ENCODE measurements at regions not wholly inside any gene's neighbourhood (a gene's known extent, or its start where the extent isn't known, plus 50 kb on each side); places are given as distances from the start of the nearest gene placed in this dataset.

GRCh38 chr18:28652654-28653053 lies 475.7 kb upstream of the CDH2 start:
- Histone ChIP-seq H3K27me3 (ENCODE audit: control insufficient read depth, insufficient read depth, low read length) (no peaks in the 10 kb centered on the region), H3K36me3 (ENCODE audit: control insufficient read depth, insufficient read depth, low read length) (no peaks in the 10 kb centered on the region), H3K4me3 (ENCODE audit: low read depth, low read length) (no peak overlapping the region)
- TF ChIP-seq, protein P1, sequence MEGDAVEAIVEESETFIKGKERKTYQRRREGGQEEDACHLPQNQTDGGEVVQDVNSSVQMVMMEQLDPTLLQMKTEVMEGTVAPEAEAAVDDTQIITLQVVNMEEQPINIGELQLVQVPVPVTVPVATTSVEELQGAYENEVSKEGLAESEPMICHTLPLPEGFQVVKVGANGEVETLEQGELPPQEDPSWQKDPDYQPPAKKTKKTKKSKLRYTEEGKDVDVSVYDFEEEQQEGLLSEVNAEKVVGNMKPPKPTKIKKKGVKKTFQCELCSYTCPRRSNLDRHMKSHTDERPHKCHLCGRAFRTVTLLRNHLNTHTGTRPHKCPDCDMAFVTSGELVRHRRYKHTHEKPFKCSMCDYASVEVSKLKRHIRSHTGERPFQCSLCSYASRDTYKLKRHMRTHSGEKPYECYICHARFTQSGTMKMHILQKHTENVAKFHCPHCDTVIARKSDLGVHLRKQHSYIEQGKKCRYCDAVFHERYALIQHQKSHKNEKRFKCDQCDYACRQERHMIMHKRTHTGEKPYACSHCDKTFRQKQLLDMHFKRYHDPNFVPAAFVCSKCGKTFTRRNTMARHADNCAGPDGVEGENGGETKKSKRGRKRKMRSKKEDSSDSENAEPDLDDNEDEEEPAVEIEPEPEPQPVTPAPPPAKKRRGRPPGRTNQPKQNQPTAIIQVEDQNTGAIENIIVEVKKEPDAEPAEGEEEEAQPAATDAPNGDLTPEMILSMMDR (IDR thresholded peaks at IDR 0.05; ENCODE audit: insufficient read depth, low read length, poor library complexity, severe bottlenecking), result no peak
- DNase-seq (ENCODE audit: low read depth), result no peak

DNA sequence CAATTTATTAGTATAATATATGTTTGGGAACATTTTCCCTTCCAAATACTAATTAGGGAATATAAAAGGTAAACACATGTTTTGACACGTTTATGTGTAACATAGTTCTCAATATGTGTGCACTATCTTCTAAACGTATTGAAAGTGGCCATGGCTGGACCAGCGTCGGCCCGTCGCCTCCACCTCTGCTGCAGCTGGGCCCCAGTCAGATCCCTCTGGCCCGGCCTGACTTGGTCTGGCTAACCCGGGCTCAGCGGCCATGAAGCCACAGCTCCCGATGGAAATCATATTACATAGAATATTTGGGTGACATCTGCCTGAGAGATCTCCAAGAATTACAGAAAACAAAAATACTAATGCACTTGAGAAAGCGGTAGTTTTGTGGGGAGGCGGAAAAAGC lies 474.4 kb upstream of the CDH2 start:
- TF ChIP-seq, protein P1 (IDR thresholded peaks at IDR 0.05; ENCODE audit: insufficient read depth, low read length, poor library complexity, severe bottlenecking), result no peak
- H3K27me3 ChIP-seq (ENCODE audit: control insufficient read depth, insufficient read depth, low read length), result no peaks in the 10 kb centered on the region
- no peak for DNase-seq (ENCODE audit: low read depth)
- no peak overlapping the region for H3K4me3 ChIP-seq (ENCODE audit: low read depth, low read length)
- no peaks in the 10 kb centered on the region for H3K36me3 ChIP-seq (ENCODE audit: control insufficient read depth, insufficient read depth, low read length)

- Histone ChIP-seq H3K4me3 (ENCODE audit: low read depth, low read length) (no peak overlapping the region), H3K36me3 (ENCODE audit: control insufficient read depth, insufficient read depth, low read length) (no peaks in the 10 kb centered on the region), H3K27me3 (ENCODE audit: control insufficient read depth, insufficient read depth, low read length) (no peaks in the 10 kb centered on the region)
- DNase-seq (ENCODE audit: low read depth), result no peak
- TF ChIP-seq, protein P1 (IDR thresholded peaks at IDR 0.05; ENCODE audit: insufficient read depth, low read length, poor library complexity, severe bottlenecking), result no peak
These were observed 473.9 kb upstream of the CDH2 start for GRCh38 chr18:28650860-28651259.

GRCh38 chr18:28647961-28648360 lies 471.0 kb upstream of the CDH2 start:
- H3K36me3 ChIP-seq (ENCODE audit: control insufficient read depth, insufficient read depth, low read length), result no peaks in the 10 kb centered on the region
- H3K27me3 ChIP-seq (ENCODE audit: control insufficient read depth, insufficient read depth, low read length), result no peaks in the 10 kb centered on the region
- H3K4me3 ChIP-seq (ENCODE audit: low read depth, low read length), result no peak overlapping the region
- DNase-seq (ENCODE audit: low read depth), result no peak
- TF ChIP-seq, protein P1 (IDR thresholded peaks at IDR 0.05; ENCODE audit: insufficient read depth, low read length, poor library complexity, severe bottlenecking), result no peak

- Histone ChIP-seq H3K36me3 (ENCODE audit: control insufficient read depth, insufficient read depth, low read length) (no peaks in the 10 kb centered on the region), H3K4me3 (ENCODE audit: low read depth, low read length) (no peak overlapping the region), H3K27me3 (ENCODE audit: control insufficient read depth, insufficient read depth, low read length) (no peaks in the 10 kb centered on the region)
- no peak for DNase-seq (ENCODE audit: low read depth)
- TF ChIP-seq, protein P1 (IDR thresholded peaks at IDR 0.05; ENCODE audit: insufficient read depth, low read length, poor library complexity, severe bottlenecking), result peak; percentile 26
These were observed 461.0 kb upstream of the CDH2 start for GRCh38 chr18:28637897-28638296.

GRCh38 chr18:28635530-28635929 lies 458.6 kb upstream of the CDH2 start:
- Histone ChIP-seq H3K36me3 (ENCODE audit: control insufficient read depth, insufficient read depth, low read length) (no peaks in the 10 kb centered on the region), H3K27me3 (ENCODE audit: control insufficient read depth, insufficient read depth, low read length) (no peaks in the 10 kb centered on the region)

More at GRCh38 chr18:28635530-28635929, 458.6 kb upstream of the CDH2 start:
- no peak overlapping the region for H3K4me3 ChIP-seq (ENCODE audit: low read depth, low read length)
- TF ChIP-seq, protein P1 (IDR thresholded peaks at IDR 0.05; ENCODE audit: insufficient read depth, low read length, poor library complexity, severe bottlenecking), result no peak
- DNase-seq (ENCODE audit: low read depth), result no peak
